VCaP (cell line): ENCODE measurements at regions not wholly inside any gene's neighbourhood (a gene's known extent, or its start where the extent isn't known, plus 50 kb on each side); places are given as distances from the start of the nearest gene placed in this dataset.

Experiments
- H3K27ac ChIP-seq: fragments of 450-650 bp; 2 replicates; pipeline ENCODE4 v1.5.1; 2017
- TF ChIP-seq, protein P1 (sequence below): fragments of 450-650 bp; conservative IDR thresholded peaks from 2 replicates; pipeline ENCODE4 v1.5.1; 2017; ENCODE audit warnings: mild to moderate bottlenecking, moderate library complexity

DNA sequence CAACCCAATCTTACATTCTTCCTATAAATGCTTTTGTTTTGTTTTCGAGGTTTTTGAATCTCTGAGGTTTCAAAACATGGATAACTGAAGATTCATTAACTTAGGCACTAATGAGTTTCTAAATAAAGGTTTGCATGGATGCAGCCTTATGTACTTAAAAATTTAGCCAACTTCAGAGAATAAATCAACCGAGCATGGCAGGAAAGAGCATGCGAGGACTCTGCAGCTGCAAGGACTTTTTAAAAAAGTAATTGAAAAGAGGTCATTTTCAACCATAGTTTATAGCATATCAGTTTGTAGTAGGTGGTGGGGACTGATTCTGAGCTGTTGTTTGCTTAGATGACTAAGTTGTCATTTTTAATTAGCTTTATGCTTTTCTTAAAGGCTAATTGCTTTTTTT lies 567.0 kb upstream of the ZEB2 start:
- TF ChIP-seq, protein P1, sequence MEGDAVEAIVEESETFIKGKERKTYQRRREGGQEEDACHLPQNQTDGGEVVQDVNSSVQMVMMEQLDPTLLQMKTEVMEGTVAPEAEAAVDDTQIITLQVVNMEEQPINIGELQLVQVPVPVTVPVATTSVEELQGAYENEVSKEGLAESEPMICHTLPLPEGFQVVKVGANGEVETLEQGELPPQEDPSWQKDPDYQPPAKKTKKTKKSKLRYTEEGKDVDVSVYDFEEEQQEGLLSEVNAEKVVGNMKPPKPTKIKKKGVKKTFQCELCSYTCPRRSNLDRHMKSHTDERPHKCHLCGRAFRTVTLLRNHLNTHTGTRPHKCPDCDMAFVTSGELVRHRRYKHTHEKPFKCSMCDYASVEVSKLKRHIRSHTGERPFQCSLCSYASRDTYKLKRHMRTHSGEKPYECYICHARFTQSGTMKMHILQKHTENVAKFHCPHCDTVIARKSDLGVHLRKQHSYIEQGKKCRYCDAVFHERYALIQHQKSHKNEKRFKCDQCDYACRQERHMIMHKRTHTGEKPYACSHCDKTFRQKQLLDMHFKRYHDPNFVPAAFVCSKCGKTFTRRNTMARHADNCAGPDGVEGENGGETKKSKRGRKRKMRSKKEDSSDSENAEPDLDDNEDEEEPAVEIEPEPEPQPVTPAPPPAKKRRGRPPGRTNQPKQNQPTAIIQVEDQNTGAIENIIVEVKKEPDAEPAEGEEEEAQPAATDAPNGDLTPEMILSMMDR: no peak
- H3K27ac ChIP-seq: no peak overlapping the region

GRCh38 chr2:145085612-145086011 lies 565.7 kb upstream of the ZEB2 start:
- no peak overlapping the region for H3K27ac ChIP-seq
- TF ChIP-seq, protein P1: no peak

DNA sequence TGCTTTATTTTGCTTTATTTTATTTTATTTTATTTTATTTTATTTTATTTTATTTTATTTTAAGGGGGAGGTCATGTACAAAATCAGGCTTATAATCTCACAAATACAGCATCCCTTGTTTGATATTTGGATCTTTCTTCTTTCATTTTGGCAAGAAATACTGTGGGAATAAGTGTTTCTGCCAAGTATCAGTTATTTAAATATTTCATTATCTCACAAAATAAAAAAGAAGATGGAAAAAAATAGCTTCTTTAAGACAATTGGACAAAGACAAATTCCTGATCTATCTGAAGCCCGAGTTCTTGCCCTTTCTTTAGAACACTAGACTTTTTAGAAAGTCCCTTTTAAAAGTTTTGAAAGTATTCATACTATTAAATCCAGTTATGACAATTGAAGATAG lies 560.5 kb upstream of the ZEB2 start:
- TF ChIP-seq, protein P1: no peak
- H3K27ac ChIP-seq: no peak overlapping the region

GRCh38 chr2:145079641-145080040 lies 559.7 kb upstream of the ZEB2 start:
- TF ChIP-seq, protein P1: no peak

DNA sequence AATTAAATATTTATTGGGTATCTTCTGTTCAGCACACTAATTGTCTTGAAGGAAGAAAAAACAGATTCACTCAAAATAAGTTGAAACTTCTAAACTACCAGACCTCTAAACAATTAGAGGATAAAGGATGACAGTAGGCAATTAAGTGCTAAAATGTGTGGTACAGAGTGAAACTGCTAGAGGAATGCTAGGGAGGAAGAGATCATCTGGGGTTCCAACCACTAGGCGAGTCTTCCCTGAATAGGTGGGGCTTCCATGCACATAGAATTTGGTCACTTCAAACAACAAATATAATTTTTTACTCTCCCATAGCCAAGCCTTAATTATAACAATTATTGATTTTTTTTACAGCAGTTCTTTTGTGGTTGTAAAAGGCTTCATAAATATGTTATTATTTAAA lies 559.0 kb upstream of the ZEB2 start:
- H3K27ac ChIP-seq: no peak overlapping the region
- TF ChIP-seq, protein P1: no peak

More at GRCh38 chr2:145079641-145080040, 559.7 kb upstream of the ZEB2 start:
- H3K27ac ChIP-seq: no peak overlapping the region

DNA sequence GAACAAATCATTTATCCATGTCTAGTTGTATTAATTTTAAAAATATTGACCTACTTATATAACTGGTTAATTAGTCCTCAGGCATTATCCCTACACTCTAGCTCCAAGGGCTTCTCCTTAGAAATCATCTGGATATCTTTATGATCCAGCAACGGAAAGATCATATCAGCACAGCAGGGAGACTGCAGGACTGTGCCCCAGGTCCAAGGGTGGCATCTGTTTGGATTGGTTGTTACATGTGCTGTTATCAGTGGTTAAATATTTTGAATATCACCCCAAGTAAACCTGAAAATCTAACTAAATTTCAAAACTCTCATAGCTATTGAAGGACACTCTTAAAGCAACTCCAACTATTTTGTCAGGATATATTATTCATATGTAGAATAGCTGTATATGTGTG lies 556.2 kb upstream of the ZEB2 start:
- no peak overlapping the region for H3K27ac ChIP-seq
- TF ChIP-seq, protein P1: no peak

DNA sequence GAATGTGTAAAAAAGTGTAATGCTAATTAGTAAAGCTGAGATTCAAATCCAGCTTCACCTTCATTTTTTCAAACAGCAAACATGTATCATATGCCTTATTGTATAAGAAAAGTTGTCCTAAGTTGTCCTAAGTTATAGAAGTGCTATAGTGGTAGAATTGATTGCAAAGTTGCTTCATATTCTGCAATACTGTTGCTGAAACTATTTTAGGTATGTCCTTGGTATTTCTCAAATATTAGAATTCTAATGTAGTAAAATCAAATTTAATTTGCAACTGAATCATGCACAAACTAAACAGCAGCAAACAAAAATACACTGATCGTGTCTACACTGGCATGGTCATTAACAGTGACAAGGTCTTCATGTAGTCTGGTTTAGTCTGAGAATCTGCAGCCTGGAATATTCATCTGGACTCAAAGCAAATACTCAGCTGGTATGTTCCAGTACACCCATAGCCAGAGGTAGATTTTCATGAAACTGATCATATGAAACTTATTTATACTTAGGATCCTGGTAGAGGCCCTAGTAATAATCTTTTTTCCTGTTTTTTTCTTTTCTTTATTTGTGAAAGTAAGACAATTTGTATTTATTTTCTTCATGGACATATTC lies 555.6 kb upstream of the ZEB2 start:
- TF ChIP-seq, protein P1: no peak
- no peak overlapping the region for H3K27ac ChIP-seq
